CD4-positive, alpha-beta T cell treated with Interleukin-1 beta for 1 hour (primary cell): ENCODE measurements at regions not wholly inside any gene's neighbourhood (a gene's known extent, or its start where the extent isn't known, plus 50 kb on each side); places are given as distances from the start of the nearest gene placed in this dataset.

Experiments used
- DNase-seq, 2 donors: peaks; one replicate each; pipeline ENCODE4 v3.0.0-alpha.2; 2020 to 2022

DNA sequence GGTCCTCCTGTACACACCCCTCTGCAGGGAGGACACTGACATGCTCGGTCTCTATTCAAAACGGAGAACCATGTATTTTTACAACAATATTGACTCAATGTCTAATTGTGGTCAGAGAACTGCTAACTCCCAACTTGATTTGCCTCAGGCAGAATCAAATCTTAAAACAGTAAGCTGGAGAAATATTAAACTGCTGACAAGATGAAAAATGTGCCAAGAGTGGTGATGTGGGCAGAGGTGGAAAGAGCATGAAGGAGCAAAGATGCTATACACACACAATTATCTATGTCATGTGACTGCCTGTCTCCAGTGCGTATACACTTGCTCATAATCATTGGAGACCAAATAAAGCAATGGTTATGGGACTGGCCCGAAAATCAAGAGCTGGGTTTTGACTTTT is 556.1 kb upstream of the ZNF608 start:
- DNase-seq = no peak

DNA sequence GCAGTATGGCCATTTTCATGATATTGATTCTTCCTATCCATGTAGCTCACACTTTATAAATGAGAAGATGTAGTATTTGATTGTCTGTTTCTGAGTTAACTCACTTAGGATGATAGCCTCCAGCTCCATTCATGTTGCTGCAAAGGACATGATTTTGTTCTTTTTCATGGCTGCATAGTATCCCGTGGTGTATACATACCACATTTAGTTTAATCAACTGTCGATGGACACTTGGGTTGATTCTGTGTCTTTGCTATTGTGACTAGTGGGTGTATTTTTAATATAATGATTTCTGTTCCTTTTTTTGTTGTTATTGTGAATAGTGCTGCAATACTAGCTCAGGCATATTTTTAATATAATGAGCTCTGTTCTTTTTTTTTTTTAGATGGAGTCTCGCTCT is 560.3 kb upstream of the ZNF608 start:
- DNase-seq = no peak

DNA sequence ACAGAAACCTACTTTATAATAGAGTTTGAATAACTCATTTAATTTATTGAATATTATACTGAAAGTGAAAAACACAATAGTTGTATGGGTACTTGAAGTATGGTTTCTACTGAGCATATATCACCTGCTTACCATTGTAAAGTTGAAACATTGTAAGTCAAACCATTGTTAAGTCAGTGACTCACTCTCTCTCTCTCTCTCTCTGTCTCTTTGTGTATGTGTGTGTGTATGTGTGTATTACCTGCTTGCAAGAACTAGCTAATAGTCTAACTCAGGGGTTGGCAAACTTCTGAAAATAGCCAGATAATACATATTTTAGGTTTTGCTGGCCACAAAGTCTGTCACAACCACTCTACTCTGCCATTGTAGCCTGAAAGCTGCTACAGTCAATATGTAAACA is 564.3 kb upstream of the ZNF608 start:
- DNase-seq = no peak

DNA sequence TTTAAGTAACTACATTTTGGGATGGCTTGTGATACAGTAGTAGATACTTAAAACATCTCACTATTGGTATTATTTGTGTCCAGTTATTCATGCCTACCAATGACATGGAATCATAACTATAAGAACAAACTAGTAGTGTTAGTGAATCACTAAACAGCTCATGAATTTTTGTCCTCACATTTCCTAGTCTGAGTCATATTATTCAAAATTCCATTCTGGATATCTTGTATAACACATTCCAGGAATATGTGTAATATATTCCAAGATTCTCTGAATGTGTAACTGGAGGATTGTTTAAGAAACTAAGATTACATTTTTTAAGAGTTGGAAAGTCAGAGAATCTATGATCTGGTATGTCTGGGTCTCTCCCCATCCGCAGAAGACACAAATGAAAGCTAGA is 565.3 kb upstream of the ZNF608 start:
- DNase-seq = no peak

DNA sequence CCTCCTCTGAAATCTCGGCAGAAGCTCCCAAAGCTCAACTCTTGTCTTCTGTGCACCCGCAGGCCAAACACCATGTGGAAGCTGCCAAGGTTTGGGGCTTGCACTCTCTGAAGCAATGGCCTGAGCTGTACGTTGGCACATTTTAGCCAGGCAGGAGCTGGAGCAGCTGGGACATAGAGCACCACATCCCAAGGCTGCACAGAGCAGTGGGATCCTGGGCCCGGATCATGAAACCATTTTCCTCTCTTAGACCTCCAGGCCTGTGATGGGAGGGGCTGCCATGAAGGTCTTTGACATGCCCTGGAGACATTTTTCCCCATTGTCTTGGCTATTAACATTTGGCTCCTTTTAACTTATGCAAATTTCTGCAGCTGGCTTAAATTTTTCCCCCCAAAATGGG is 567.1 kb upstream of the ZNF608 start:
- no peak for DNase-seq

DNA sequence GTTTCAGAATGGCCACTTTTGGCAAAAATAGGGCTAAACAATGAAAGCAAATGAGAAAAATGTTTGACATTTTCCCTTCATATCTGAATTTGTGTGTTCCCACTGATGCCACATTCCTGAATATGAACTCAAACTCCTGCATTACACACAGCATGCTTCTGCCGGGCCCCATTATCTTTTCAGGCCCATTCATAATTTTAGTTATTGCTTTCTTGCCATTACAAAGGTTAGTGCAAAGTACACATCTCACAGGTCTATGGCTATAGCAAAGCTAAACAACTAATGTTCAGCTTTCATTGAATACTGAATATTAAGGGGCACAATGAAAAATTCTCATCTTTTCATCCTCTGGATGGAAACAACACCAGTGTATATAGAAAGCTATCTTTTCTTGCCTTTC is 568.9 kb upstream of the ZNF608 start:
- no peak for DNase-seq

DNA sequence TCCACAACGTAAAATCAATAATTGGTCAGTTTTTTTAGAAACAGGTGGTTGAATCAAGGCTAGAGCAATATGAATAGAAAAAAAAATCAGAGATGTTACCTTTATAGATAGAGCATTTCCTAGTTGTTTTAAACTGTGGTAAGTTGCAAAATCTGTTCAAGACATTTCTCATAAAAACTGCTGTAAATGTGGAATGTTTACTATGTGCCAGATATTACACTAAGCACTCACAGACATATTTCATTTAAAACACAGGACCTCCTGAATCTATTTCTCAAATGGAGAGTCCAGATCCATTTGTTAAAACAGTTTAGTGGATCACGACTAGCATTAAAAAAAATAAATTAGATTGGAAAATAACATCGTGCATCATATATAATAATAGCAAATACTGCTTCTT is 570.0 kb upstream of the ZNF608 start:
- no peak for DNase-seq

DNA sequence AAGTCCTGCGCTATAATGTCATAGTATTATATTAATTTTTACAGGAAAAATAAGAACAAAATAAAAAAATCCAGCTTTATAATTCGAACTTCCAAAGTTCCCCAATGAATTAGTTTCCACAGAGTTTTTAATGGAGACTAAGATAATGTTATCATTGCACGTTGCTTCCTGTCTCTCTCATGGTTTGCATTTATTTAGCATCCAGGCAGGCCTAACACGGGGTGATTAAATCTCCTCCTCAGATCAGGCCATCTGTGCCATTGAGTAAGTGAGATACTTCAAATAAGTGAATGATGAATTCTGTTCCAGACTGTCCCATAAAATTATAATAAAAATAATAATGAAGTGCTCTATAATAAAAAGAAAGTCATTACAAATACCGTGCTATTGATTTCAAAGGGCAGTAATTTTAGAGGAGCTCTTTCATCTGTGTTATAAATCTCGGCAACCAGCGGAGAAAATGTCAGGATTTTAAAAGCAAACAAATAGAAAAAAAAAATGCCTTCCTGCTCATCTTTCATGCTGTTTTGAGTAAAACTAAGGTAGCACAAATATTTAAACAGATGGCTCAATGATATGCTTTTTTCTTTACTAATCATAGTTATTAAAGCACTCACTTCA is 570.6 kb upstream of the ZNF608 start:
- no peak for DNase-seq

DNA sequence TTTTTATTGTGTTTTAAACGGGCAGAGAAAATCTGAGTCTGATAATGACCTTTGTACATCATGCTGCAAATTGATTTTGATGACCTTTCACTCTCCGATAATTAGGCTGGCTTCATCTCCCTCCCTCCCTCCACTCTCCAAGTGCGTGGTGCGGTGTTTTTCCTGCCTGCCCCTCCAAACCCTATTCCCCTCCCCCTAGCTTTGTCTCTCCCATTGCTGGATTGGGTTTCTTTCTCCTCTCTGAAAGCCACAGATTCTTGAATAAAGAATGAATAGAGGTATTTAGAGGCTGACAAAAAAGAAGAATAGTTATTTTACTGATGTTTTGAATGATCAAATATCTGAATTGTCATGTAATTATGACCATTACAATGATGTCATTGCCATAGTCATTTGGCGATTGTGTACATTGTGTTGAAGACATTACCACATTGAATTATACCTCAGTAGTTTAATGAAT is 571.1 kb upstream of the ZNF608 start:
- DNase-seq = no peak

DNA sequence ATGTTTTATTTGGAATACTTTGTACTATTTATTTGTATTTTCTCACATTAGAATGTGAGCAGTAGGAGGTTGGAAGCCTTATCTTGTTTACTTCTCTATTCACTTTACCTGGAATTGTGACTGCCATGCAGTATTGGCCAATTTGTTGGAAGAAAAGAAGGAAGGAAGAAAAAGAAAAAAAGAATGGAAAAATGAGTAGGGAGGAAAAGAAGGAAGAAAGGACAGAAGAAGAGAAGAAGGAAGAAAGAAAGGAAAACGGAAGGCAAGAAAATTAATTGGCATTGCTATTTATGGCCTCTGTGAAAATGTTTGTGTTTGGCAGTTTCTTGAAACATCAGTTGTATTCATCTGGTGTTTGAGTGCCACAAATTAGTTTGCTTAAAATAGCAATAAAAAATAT is 575.2 kb upstream of the ZNF608 start:
- DNase-seq = no peak

DNA sequence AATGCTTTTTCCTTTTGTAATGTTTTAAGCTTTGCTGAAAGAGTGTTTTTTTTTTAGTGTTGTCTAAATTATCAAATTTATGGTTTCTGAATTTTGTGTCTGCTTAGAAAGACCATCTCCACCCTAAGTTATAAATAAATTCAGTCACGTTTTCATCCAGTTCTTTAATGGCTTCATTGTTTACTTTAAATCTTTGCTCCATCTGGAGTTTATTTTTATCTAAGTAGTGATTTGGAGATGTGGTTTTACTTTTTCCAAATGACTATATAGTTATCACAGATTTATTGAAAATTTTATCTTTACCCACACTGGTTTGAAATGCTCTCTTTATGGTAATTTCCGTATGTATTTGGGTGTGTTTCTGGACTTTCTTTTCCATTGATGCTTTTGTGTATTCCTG is 577.2 kb upstream of the ZNF608 start:
- DNase-seq = no peak

DNA sequence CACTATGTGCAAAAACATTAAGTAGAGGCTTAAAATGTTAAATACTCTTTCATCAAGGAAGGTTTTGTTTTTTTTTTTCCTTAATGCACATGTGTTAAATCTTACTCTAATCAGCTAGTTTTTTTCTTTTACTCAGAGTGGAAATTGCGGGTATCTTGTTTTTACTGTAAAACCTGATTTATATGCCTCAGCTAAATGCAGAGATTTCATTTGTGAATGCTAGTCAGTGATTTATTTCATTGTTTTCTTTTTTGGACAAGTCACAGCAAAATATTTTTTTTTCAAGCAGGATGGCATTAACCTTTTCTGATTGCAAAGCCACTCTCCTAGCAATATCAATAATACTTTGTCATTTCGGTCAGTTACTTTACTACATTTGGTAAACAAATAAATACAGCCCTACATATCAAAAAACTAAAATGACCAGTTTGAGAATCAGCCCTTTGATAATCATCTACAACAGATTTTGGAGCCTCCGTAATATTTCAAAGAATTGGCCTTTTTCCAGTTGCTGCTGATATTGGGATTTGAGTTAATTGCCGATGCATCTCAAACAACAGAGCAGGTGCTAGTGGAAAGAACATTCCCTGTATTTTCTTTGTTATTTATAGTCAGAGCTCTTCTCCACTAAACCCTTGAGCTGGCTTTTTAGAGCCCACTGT is 579.2 kb upstream of the ZNF608 start:
- no peak for DNase-seq

DNA sequence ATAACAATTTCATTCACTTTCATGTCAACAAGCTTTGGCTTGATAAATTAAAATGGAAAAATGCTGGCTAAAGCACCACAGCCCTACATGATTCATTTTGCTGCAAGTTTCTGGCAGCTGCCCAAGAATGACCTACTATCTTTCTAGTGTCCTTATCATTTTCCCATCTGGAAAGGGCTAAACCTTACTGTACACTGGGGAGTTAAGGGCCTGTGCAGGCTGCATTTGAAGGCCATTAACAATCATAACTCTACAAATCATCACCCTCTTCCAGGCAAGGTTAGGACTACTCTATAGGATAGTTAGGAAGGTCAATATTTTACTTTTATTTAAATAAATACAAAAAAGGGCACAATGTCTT is 579.7 kb upstream of the ZNF608 start:
- no peak for DNase-seq

DNA sequence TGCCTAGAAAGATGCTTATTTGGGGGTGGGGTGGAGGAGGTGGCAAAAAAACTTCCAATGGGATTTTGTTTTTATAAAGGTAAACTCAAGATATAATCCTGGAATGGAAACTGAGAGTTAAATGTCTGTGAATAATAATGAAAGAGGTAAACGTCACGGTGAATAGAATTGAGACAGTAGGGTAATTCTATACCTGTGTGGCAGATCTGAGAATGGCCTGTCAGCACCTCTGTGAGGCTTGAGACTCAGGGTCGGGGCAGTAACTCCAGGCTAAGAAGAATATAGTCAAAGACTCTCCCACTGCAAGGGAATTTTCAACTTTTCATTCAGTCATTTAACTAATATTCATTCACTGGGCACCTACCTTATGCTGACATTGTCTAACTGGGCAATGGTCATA is 581.2 kb upstream of the ZNF608 start:
- no peak for DNase-seq

DNA sequence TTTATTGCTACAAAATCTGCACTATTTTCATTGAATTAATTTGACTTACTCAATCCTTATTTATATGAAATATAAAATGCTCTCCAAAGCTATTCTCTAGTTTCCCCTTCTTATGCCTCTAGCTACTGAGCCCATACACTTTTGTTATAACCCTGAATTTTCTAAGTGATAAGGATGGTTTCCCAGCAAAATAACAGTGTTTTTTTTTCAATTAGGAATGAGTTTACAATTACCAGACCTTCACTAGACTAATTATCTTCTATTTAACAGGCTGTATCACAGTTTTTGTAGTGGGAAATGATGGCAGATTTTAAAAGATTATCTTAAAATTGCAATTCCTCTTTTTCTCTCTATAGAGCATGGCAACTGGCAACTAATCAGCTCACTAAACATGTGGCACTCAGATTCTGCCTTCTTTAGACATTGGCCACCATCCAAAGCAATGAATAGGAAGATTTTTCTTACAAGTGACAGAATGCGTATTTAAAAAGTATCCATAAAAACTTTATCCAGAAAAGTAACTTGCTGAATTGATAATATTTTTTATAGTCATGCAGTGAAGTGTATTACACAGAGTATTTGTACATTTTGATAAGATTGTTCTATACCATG is 585.7 kb upstream of the ZNF608 start:
- DNase-seq = no peak

DNA sequence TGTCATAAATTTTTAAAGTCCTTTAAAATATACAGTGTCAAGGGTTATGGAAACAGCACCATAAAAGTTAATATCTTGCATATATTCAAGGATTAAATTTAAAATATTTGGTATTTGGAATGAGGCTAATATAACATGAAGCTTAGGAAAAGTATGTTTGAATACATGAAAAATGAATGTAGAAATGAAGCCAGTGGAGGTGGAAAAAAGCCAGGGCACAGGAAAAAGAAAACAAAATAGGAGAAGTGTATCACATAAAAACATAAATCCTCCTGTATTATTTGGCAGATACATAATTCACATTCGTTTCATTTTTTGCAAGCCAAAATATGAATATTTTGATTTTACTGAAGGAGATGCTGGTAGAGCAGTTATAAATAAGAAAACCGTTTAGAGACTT is 587.0 kb upstream of the ZNF608 start:
- no peak for DNase-seq

DNA sequence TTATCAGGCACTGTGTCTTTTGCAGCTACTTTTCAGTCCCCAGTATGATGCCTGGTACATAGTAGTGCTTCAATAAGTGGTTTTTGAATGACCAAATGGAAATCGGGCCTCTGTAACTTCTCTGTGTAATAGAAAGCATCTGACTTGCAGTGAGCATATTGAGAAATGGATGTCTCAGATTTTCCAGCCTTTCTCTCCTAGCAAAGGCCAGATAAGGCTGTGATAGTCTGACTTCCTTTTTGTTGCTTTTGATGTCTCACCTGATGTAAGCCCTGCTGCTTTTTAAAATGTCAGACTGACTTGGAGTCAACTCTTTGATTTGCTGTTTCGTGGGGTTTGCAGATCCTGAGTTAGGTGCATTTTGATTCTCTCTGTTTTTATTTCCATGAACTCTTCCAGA is 590.0 kb upstream of the ZNF608 start:
- no peak for DNase-seq

DNA sequence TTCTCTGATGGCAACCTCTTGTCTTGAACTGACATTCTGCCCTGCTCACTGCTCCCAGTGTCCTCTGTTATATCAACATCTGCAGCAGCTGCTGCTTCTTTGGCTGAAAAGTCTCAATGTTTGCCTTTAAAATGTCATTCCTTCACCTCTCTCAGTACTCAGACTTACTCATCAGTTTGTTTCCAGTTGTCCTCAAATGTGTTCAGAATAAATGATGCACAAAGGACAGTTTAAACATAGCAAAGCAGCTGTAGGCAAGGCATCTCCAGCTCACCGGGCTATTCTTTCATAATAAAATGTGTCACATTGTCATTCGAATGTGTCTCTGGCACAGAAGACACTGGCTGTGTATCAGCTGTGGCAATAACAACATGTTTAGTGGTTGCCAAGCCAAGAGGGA is 590.9 kb upstream of the ZNF608 start:
- DNase-seq = no peak

DNA sequence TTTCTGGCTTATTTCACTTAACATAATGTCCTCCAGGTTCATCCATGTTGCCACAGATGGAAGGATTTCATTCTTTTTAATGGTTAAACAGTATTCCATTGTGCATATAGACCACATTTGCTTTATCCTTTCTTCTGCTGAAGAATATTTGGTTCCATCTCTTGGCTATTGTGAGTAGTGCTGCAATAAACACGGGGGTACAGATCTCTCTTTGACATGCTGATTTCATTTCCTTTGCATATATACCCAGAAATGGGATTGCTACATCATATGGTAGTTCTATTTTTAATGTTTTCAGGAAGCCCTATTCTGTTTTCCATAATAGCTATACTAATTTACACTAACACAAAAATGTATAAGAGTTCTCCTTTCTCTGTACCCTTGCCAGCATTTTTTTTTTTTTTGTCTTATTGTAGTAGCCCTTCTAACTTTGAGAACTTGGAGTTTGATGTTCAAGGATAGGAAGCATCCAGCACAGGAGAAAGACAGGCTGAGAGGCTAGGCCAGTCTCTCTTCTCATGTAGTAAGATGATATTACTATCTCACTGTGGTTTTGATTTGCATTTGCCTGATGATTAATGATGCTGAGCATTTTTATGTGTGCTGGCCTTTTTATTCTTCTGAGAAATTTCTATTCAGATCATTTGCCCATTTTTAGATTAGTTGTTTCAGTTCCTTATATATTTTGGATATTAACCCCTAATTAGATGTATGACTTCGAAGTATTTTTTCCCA is 592.2 kb upstream of the ZNF608 start:
- no peak for DNase-seq

DNA sequence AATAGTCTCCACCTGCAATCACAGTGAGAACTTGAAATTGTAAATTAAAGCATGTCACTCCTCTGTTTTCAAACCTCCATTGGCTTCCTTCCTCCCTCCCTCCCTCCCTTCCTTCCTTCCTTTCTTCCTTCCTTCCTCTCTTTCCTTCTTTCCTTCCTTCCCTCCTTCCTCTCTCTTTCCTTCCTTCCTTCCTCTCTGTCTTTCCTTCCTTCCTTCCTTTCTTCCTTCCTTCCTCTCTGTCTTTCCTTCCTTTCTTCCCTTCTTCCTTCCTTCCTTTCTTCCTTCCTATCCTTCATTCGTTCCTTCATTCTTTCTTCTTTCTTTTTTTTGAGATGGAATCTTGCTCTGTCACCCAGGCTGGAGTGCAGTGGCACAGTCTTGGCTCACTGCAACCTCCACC is 595.0 kb upstream of the ZNF608 start:
- no peak for DNase-seq

DNA sequence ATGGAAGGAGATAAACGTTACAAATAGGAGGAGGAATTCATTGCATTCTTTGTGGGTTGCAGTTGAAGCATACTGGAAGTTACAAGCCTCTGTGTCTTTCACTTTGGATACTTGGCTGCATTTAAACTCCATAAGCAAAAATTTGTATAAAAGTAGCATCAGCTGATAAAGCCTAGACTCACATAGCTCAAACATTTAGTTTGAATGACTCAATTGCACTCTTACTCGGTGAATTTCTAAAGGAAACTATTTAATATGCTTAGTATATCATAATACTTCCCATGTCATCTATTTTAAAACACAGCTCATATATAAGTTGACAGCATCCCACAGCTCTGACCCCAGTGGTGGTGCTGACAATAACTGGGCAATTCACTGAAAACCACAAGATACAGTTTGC is 596.6 kb upstream of the ZNF608 start:
- DNase-seq = no peak

DNA sequence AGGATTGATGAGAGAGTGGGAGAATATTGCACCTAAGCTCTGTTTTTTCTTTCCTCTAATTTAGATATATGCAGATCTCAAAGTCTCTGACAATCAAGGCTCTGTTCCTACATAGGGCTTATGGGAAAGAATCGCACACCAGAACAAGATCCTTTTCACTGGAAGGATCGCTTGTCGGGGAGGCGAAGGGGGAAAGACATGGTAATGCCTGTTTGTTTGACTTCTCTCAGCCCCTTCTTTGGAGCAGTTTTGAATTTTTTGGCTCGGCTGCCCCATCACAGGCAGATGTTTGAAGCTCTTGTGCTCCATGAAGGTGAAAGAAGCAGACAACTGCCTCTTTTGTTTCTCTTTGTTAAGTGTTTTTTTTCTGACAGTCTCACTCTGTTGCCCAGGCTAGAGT is 599.9 kb upstream of the ZNF608 start:
- DNase-seq = no peak

DNA sequence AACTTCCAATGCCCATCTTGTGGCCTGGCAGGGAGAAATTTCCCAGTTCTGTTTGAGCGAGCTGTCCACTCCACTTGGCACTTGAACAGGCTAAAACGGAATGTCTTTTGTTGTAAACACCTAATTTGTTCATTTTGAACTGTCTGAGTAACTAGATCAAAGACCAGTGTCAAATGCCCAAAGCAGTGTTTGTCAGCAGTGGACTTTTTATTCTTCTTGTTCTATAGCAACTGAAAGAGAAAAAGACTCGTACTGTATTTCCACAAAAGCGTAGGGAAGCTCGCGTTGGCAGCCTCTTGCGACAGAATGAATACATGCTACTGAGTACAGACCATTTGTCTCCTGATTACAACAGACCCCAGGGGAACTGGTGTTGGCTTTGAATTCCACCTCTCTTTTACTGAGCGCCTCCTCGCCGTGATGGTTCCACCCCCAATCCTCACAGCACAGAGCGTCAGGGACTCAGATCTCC is 601.8 kb upstream of the ZNF608 start:
- DNase-seq = no peak
